ENCODE measurements at regions not wholly inside any gene's neighbourhood (a gene's known extent, or its start where the extent isn't known, plus 50 kb on each side); places are given as distances from the start of the nearest gene placed in this dataset.

- no peak overlapping the region for H3K27ac ChIP-seq (ENCODE audit: poor library complexity, severe bottlenecking)
Measured at GRCh38 chr16:5537347-5537746, 439.8 kb upstream of the EEF2KMT start.

GRCh38 chr16:5533321-5533888 is 435.8 kb upstream of the EEF2KMT start:
- H3K36me3 ChIP-seq (ENCODE audit: low read depth) = no peaks in the 10 kb centered on the region
- H3K27ac ChIP-seq (ENCODE audit: poor library complexity, severe bottlenecking) = no peak overlapping the region
- H3K27me3 ChIP-seq (ENCODE audit: insufficient read depth, poor library complexity, severe bottlenecking) = no peaks in the 10 kb centered on the region
- DNase-seq (ENCODE audit: low spot score) (no peak), ATAC-seq (ENCODE audit: low read depth) (no peak)
- no peak overlapping the region for H3K4me3 ChIP-seq (ENCODE audit: severe bottlenecking)
- no peak for TF ChIP-seq CTCF (IDR thresholded peaks at IDR 0.05; ENCODE audit: poor library complexity, severe bottlenecking)
- H3K4me1 ChIP-seq (ENCODE audit: insufficient read depth, poor library complexity, severe bottlenecking) = no peaks in the 10 kb centered on the region
- no peaks in the 10 kb centered on the region for H3K9me3 ChIP-seq (ENCODE audit: severe bottlenecking)

More at GRCh38 chr16:5537347-5537746, 439.8 kb upstream of the EEF2KMT start:
- H3K4me3 ChIP-seq (ENCODE audit: severe bottlenecking) = no peak overlapping the region
- TF ChIP-seq CTCF (IDR thresholded peaks at IDR 0.05; ENCODE audit: poor library complexity, severe bottlenecking) = no peak
- H3K9me3 ChIP-seq (ENCODE audit: severe bottlenecking) = no peaks in the 10 kb centered on the region
- H3K4me1 ChIP-seq (ENCODE audit: insufficient read depth, poor library complexity, severe bottlenecking) = no peaks in the 10 kb centered on the region
- H3K36me3 ChIP-seq (ENCODE audit: low read depth) = no peaks in the 10 kb centered on the region
- no peaks in the 10 kb centered on the region for H3K27me3 ChIP-seq (ENCODE audit: insufficient read depth, poor library complexity, severe bottlenecking)
- no peak for ATAC-seq (ENCODE audit: low read depth)
- no peak for DNase-seq (ENCODE audit: low spot score)

GRCh38 chr16:5527817-5528216 is 430.2 kb upstream of the EEF2KMT start:
- Histone ChIP-seq H3K4me1 (ENCODE audit: insufficient read depth, poor library complexity, severe bottlenecking) (no peaks in the 10 kb centered on the region), H3K9me3 (ENCODE audit: severe bottlenecking) (no peaks in the 10 kb centered on the region), H3K27me3 (ENCODE audit: insufficient read depth, poor library complexity, severe bottlenecking) (no peaks in the 10 kb centered on the region), H3K36me3 (ENCODE audit: low read depth) (no peaks in the 10 kb centered on the region), H3K4me3 (ENCODE audit: severe bottlenecking) (no peak overlapping the region), H3K27ac (ENCODE audit: poor library complexity, severe bottlenecking) (no peak overlapping the region)
- ATAC-seq (ENCODE audit: low read depth) = no peak
- DNase-seq (ENCODE audit: low spot score) = no peak
- no peak for TF ChIP-seq CTCF (IDR thresholded peaks at IDR 0.05; ENCODE audit: poor library complexity, severe bottlenecking)

- TF ChIP-seq CTCF (IDR thresholded peaks at IDR 0.05; ENCODE audit: poor library complexity, severe bottlenecking) = no peak
- Histone ChIP-seq H3K27ac (ENCODE audit: poor library complexity, severe bottlenecking) (no peak overlapping the region), H3K9me3 (ENCODE audit: severe bottlenecking) (no peaks in the 10 kb centered on the region), H3K4me3 (ENCODE audit: severe bottlenecking) (no peak overlapping the region), H3K27me3 (ENCODE audit: insufficient read depth, poor library complexity, severe bottlenecking) (no peaks in the 10 kb centered on the region), H3K4me1 (ENCODE audit: insufficient read depth, poor library complexity, severe bottlenecking) (no peaks in the 10 kb centered on the region), H3K36me3 (ENCODE audit: low read depth) (no peaks in the 10 kb centered on the region)
- ATAC-seq (ENCODE audit: low read depth) (no peak), DNase-seq (ENCODE audit: low spot score) (no peak)
Measured at GRCh38 chr16:5526826-5527225, 429.2 kb upstream of the EEF2KMT start.

GRCh38 chr16:5523829-5524228 is 426.2 kb upstream of the EEF2KMT start:
- Histone ChIP-seq H3K27ac (ENCODE audit: poor library complexity, severe bottlenecking) (no peak overlapping the region), H3K36me3 (ENCODE audit: low read depth) (no peaks in the 10 kb centered on the region)

More at GRCh38 chr16:5523829-5524228, 426.2 kb upstream of the EEF2KMT start:
- Histone ChIP-seq H3K4me1 (ENCODE audit: insufficient read depth, poor library complexity, severe bottlenecking) (no peaks in the 10 kb centered on the region), H3K27me3 (ENCODE audit: insufficient read depth, poor library complexity, severe bottlenecking) (no peaks in the 10 kb centered on the region), H3K4me3 (ENCODE audit: severe bottlenecking) (no peak overlapping the region), H3K9me3 (ENCODE audit: severe bottlenecking) (no peaks in the 10 kb centered on the region)
- DNase-seq (ENCODE audit: low spot score) = no peak
- no peak for ATAC-seq (ENCODE audit: low read depth)
- TF ChIP-seq CTCF (IDR thresholded peaks at IDR 0.05; ENCODE audit: poor library complexity, severe bottlenecking) = no peak
